ENCODE measurements at regions not wholly inside any gene's neighbourhood (a gene's known extent, or its start where the extent isn't known, plus 50 kb on each side); places are given as distances from the start of the nearest gene placed in this dataset.

DNA sequence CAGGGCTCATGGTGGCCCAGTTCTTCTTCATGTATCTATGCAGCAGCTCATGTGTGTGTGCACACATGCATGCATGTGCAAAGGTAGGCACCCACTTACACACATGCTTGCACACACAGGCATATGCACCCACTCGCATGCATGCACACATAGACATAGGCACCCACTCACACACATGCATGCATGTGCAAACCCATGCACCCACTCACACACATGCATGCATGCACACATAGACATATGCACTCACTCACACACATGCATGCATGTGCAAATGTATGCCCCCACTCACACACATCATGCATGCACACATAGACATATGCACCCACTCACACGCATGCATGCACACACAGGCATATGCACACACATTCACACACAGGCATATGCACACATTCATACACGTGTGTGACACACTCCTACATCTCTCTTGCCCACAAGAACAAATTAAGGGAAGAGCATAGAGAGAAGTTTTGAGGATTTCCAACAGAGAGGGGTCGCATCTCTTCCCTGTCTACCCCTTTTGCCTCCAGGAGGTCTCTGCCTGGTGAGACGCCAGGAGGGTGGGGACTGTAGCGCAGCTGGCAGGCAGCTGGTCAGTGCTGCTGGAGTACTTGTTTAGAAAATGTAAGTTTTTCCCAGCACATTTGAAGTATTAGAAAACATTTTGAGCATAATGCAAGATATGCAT, 63.9 kb upstream of the ARHGEF7 start:
- TF ChIP-seq CTCF (IDR thresholded peaks at IDR 0.05; ENCODE audit: control insufficient read depth, extremely low read depth, insufficient read depth) = no peak
- H3K4me3 ChIP-seq (ENCODE audit: low read depth, low read length) = peak overlapping the region; percentile 47
- no peak for DNase-seq (ENCODE audit: low read depth)

DNA sequence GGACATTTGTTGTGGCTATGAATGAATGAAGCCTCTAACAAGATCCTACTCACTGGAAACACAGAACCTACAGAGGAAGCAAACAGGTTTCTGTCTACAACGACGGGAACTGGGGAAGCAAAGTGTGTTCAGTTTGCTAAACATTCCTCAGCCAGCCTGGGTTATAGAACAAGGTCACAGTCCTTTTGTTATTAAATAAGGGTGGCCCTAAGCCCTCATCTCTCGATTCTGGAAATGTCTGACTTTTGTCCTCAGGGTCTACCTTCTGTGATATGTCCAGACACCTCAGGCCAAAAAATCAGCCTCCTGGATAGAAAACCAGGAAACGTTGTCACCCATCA, 64.6 kb upstream of the ARHGEF7 start:
- no peak for TF ChIP-seq CTCF (IDR thresholded peaks at IDR 0.05; ENCODE audit: control insufficient read depth, extremely low read depth, insufficient read depth)
- DNase-seq (ENCODE audit: low read depth) = no peak
- H3K4me3 ChIP-seq (ENCODE audit: low read depth, low read length) = no peak overlapping the region

- DNase-seq (ENCODE audit: low read depth) = no peak
- no peak overlapping the region for H3K4me3 ChIP-seq (ENCODE audit: low read depth, low read length)
- peak; percentile 37; the same call in 1 of the 2 replicates for TF ChIP-seq CTCF (IDR thresholded peaks at IDR 0.05; ENCODE audit: control insufficient read depth, extremely low read depth, insufficient read depth)
Measured at GRCh38 chr13:111049791-111050538, 65.1 kb upstream of the ARHGEF7 start.

GRCh38 chr13:111048387-111048786, 66.7 kb upstream of the ARHGEF7 start:
- H3K4me3 ChIP-seq (ENCODE audit: low read depth, low read length) = no peak overlapping the region
- DNase-seq (ENCODE audit: low read depth) = no peak
- no peak for TF ChIP-seq CTCF (IDR thresholded peaks at IDR 0.05; ENCODE audit: control insufficient read depth, extremely low read depth, insufficient read depth)

GRCh38 chr13:111047326-111047725, 67.8 kb upstream of the ARHGEF7 start:
- TF ChIP-seq CTCF (IDR thresholded peaks at IDR 0.05; ENCODE audit: control insufficient read depth, extremely low read depth, insufficient read depth) = no peak
- no peak overlapping the region for H3K4me3 ChIP-seq (ENCODE audit: low read depth, low read length)
- DNase-seq (ENCODE audit: low read depth) = no peak

DNA sequence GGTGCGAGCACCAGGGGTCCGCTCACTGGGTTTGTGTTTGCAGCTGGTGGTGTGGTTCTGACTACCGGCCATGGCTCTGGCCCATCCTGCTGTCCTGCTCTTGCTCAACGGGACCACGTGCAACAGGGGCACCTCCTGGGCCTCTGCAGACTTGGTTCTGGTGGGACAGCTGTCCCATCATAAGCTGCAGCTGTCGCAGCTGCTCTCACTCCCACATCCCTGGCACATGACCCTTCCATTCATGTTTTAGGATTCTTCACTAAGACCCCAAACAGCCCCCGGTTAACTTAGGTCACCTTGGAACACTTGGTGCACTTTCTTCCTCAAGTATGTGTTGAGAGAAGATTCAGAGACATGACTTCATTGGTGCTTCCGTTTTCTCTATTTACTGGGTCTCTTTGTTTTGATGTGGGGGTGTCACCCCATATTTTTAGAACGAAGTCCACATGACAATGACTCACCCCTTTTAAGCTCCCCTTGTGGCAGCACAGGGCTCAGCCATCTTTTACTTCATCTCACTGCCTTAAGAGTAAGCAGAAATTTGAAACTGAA, 68.4 kb upstream of the ARHGEF7 start:
- H3K4me3 ChIP-seq (ENCODE audit: low read depth, low read length) = no peak overlapping the region
- no peak for TF ChIP-seq CTCF (IDR thresholded peaks at IDR 0.05; ENCODE audit: control insufficient read depth, extremely low read depth, insufficient read depth)
- no peak for DNase-seq (ENCODE audit: low read depth)
